ENCODE measurements at regions not wholly inside any gene's neighbourhood (a gene's known extent, or its start where the extent isn't known, plus 50 kb on each side); places are given as distances from the start of the nearest gene placed in this dataset.
A peak's percentile ranks its signal among the peaks of the same experiment; 100 is the strongest.

- DNase-seq = no peak
- Histone ChIP-seq H3K4me3 (no peak overlapping the region), H3K4me1 (ENCODE audit: low read depth) (peaks cover 11% of the 10 kb centered on the region), H3K9me3 (peaks cover 8% of the 10 kb centered on the region), H3K36me3 (ENCODE audit: low read depth) (no peaks in the 10 kb centered on the region)
- intact Hi-C loops (cut with DNase I, micrococcal nuclease) = no loop called here
- TF ChIP-seq CTCF (IDR thresholded peaks at IDR 0.05) = no peak
- ATAC-seq = no peak
Observed at GRCh38 chr2:200135082-200135481, 171.4 kb upstream of the SPATS2L start.

- DNase-seq (no peak), ATAC-seq (no peak)
- peaks cover 8% of the 10 kb centered on the region for H3K9me3 ChIP-seq
- H3K4me1 ChIP-seq (ENCODE audit: low read depth) = peaks cover 8% of the 10 kb centered on the region
- no peak for TF ChIP-seq CTCF (IDR thresholded peaks at IDR 0.05)
- no peaks in the 10 kb centered on the region for H3K36me3 ChIP-seq (ENCODE audit: low read depth)
- H3K4me3 ChIP-seq = no peak overlapping the region
- intact Hi-C loops (cut with DNase I, micrococcal nuclease) = no loop called here
Observed at GRCh38 chr2:200136655-200137054, 169.8 kb upstream of the SPATS2L start.

GRCh38 chr2:200137271-200137670 is 169.2 kb upstream of the SPATS2L start:
- peak; percentile 92 for ATAC-seq
- no peak for TF ChIP-seq CTCF (IDR thresholded peaks at IDR 0.05)
- H3K4me1 ChIP-seq (ENCODE audit: low read depth) = peaks cover 5% of the 10 kb centered on the region
- H3K4me3 ChIP-seq = no peak overlapping the region
- intact Hi-C loops (cut with DNase I, micrococcal nuclease) = no loop called here
- no peaks in the 10 kb centered on the region for H3K36me3 ChIP-seq (ENCODE audit: low read depth)
- H3K9me3 ChIP-seq = peaks cover 8% of the 10 kb centered on the region
- DNase-seq = peak in 1 of 3 donors; percentile 71

DNA sequence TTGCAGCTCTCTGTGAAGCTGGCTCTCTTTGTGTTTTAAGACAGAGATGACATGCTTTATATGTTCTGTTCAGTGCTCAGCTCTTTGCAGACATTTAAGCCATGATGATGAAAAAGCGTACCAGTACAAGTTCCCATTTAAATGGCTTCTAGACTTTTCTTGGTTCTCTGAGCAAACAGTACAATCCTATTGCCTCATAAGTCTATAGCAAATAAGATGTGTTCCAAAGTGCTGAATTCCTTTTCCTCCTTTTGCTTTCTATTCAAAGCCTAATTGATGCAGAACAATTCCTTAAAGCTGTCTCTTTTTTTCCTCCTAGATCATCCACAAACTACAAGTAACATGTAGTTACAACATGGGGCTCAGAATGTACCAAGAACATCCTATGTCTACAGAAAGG is 168.8 kb upstream of the SPATS2L start:
- Histone ChIP-seq H3K9me3 (peaks cover 8% of the 10 kb centered on the region), H3K36me3 (ENCODE audit: low read depth) (no peaks in the 10 kb centered on the region), H3K4me3 (no peak overlapping the region), H3K4me1 (ENCODE audit: low read depth) (peaks cover 5% of the 10 kb centered on the region)
- intact Hi-C loops (cut with DNase I, micrococcal nuclease) = no loop called here
- DNase-seq (no peak), ATAC-seq (peak; percentile 69)
- no peak for TF ChIP-seq CTCF (IDR thresholded peaks at IDR 0.05)

DNA sequence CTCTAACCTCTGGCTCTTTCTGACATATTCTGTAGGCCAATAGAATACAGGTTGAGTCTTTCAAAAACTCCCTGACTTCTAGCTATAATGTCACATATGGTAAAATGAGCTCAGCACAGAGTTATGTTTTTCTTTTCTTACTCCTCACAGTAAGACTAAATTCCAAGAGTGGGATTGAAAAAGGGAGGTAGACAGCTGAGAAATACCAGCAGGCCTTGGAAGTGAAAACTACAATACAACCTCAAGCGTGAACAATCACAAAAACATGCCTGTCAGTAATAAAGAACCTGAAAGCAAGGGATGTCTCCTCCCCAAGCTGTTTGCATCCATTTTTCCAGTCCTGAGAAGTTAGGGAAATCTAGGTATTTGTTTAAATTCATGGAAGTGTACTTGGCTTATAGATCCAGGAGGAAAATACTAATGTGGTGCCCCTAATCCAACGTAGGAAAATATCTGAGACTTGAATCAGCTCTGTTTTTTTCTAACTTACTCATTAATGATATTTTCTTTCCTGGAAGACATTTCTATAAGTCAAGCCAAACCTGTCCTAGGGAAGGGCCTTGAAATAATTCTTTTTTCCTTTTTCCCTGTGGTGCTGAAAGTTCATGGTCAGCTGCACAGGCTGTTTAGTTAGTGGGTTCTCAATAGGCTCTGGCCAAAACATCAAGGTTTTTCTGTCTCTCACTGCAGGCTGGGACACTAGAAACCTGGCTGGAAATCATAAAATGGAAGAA is 167.9 kb upstream of the SPATS2L start:
- intact Hi-C loops (cut with DNase I, micrococcal nuclease) = no loop called here
- no peak for DNase-seq
- ATAC-seq = no peak
- Histone ChIP-seq H3K36me3 (ENCODE audit: low read depth) (no peaks in the 10 kb centered on the region), H3K9me3 (peaks cover 8% of the 10 kb centered on the region), H3K4me3 (no peak overlapping the region), H3K4me1 (ENCODE audit: low read depth) (peaks cover 5% of the 10 kb centered on the region)
- no peak for TF ChIP-seq CTCF (IDR thresholded peaks at IDR 0.05)

- H3K36me3 ChIP-seq (ENCODE audit: low read depth) = no peaks in the 10 kb centered on the region
- no peak for ATAC-seq
- no peaks in the 10 kb centered on the region for H3K4me1 ChIP-seq (ENCODE audit: low read depth)
- DNase-seq = no peak
- intact Hi-C loops (cut with DNase I, micrococcal nuclease) = no loop called here
- no peak for TF ChIP-seq CTCF (IDR thresholded peaks at IDR 0.05)
- H3K4me3 ChIP-seq = no peak overlapping the region
- H3K9me3 ChIP-seq = no peaks in the 10 kb centered on the region
Observed at GRCh38 chr2:200144571-200144970, 161.9 kb upstream of the SPATS2L start.
